Ishikawa (cell line): ENCODE measurements at regions not wholly inside any gene's neighbourhood (a gene's known extent, or its start where the extent isn't known, plus 50 kb on each side); places are given as distances from the start of the nearest gene placed in this dataset.

Source experiments
- CEBPB ChIP-seq: IDR thresholded peaks from 2 replicates; pipeline ENCODE4 v1.6.1; 2012
- CREB1 ChIP-seq: IDR thresholded peaks from 2 replicates; pipeline ENCODE4 v1.6.1; 2012; ENCODE audit warnings: low read depth
- EGR1 ChIP-seq: IDR thresholded peaks from 2 replicates; pipeline ENCODE4 v1.6.1; 2012
- EP300 ChIP-seq: IDR thresholded peaks from 2 replicates; pipeline ENCODE4 v1.6.1; 2012; ENCODE audit warnings: borderline replicate concordance
- FOXM1 ChIP-seq: IDR thresholded peaks from 2 replicates; pipeline ENCODE4 v1.6.1; 2012; ENCODE audit warnings: low read depth, borderline replicate concordance
- NFIC ChIP-seq: IDR thresholded peaks from 2 replicates; pipeline ENCODE4 v1.6.1; 2012
- RAD21 ChIP-seq: IDR thresholded peaks from 2 replicates; pipeline ENCODE4 v1.6.1; 2012; ENCODE audit warnings: low read depth
- TAF1 ChIP-seq: IDR thresholded peaks from 2 replicates; pipeline ENCODE4 v1.6.1; 2012; ENCODE audit warnings: low read depth, mild to moderate bottlenecking
- TCF12 ChIP-seq: IDR thresholded peaks from 2 replicates; pipeline ENCODE4 v1.6.1; 2012; ENCODE audit warnings: low read depth
- TEAD4 ChIP-seq: IDR thresholded peaks from 2 replicates; pipeline ENCODE4 v1.6.1; 2012
- USF1 ChIP-seq: IDR thresholded peaks from 2 replicates; pipeline ENCODE4 v1.6.1; 2012
- YY1 ChIP-seq: IDR thresholded peaks from 2 replicates; pipeline ENCODE4 v1.6.1; 2012; ENCODE audit warnings: low read depth
- ZBTB7A ChIP-seq: IDR thresholded peaks from 2 replicates; pipeline ENCODE4 v1.6.1; 2012; ENCODE audit warnings: low read depth
- TF ChIP-seq, protein P1 (sequence below): IDR thresholded peaks from 2 replicates; pipeline ENCODE4 v1.6.1; 2012; ENCODE audit warnings: low read depth, mild to moderate bottlenecking
- TF ChIP-seq, protein P2 (sequence below): IDR thresholded peaks from 2 replicates; pipeline ENCODE4 v1.6.1; 2012

- TF ChIP-seq NFIC (no peak), ZBTB7A (no peak), CREB1 (no peak), EGR1 (no peak), TAF1 (no peak), TCF12 (no peak), FOXM1 (no peak), RAD21 (no peak), YY1 (no peak)
- TF ChIP-seq, protein P1, sequence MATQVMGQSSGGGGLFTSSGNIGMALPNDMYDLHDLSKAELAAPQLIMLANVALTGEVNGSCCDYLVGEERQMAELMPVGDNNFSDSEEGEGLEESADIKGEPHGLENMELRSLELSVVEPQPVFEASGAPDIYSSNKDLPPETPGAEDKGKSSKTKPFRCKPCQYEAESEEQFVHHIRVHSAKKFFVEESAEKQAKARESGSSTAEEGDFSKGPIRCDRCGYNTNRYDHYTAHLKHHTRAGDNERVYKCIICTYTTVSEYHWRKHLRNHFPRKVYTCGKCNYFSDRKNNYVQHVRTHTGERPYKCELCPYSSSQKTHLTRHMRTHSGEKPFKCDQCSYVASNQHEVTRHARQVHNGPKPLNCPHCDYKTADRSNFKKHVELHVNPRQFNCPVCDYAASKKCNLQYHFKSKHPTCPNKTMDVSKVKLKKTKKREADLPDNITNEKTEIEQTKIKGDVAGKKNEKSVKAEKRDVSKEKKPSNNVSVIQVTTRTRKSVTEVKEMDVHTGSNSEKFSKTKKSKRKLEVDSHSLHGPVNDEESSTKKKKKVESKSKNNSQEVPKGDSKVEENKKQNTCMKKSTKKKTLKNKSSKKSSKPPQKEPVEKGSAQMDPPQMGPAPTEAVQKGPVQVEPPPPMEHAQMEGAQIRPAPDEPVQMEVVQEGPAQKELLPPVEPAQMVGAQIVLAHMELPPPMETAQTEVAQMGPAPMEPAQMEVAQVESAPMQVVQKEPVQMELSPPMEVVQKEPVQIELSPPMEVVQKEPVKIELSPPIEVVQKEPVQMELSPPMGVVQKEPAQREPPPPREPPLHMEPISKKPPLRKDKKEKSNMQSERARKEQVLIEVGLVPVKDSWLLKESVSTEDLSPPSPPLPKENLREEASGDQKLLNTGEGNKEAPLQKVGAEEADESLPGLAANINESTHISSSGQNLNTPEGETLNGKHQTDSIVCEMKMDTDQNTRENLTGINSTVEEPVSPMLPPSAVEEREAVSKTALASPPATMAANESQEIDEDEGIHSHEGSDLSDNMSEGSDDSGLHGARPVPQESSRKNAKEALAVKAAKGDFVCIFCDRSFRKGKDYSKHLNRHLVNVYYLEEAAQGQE = no peak
These were observed 284.4 kb upstream of the IGFBP3 start for GRCh38 chr7:46205478-46205877.

- TF ChIP-seq YY1 = no peak
- no peak for TF ChIP-seq EP300
- TF ChIP-seq NFIC = no peak
- TF ChIP-seq FOXM1 = no peak
- TF ChIP-seq, protein P2, sequence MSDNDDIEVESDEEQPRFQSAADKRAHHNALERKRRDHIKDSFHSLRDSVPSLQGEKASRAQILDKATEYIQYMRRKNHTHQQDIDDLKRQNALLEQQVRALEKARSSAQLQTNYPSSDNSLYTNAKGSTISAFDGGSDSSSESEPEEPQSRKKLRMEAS = no peak
- no peak for TF ChIP-seq EGR1
- TF ChIP-seq ZBTB7A = no peak
- no peak for TF ChIP-seq USF1
These were observed 282.9 kb upstream of the IGFBP3 start for GRCh38 chr7:46203926-46204325.

DNA sequence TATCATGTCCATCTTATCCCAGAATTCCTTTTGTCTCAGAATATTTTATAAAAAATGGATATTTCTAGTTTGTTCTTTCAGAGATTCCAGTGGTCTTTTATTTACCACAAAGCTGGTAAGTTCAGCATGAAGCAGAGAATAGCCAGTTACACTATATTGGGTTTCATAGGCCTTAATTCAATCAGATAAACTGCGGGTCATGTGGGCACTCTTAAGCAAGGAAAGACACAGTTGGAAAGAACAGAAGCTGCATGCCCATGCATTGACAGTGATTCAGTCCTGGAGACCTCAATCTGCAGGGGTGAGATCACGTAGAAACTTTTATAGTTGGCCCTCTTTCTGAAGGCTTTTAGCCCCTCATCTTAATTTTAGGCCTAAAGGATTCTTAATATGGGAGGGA, 281.3 kb upstream of the IGFBP3 start:
- no peak for TF ChIP-seq EP300
- TF ChIP-seq, protein P1 = no peak
- no peak for TF ChIP-seq FOXM1
- no peak for TF ChIP-seq ZBTB7A
- TF ChIP-seq CREB1 = no peak
- TF ChIP-seq TAF1 = no peak
- no peak for TF ChIP-seq TEAD4
- no peak for TF ChIP-seq CEBPB
- TF ChIP-seq NFIC = no peak
- no peak for TF ChIP-seq USF1
- TF ChIP-seq EGR1 = no peak
- no peak for TF ChIP-seq TCF12
- no peak for TF ChIP-seq RAD21
- TF ChIP-seq, protein P2 = no peak
- TF ChIP-seq YY1 = no peak

- TF ChIP-seq ZBTB7A = no peak
These were observed 280.9 kb upstream of the IGFBP3 start for GRCh38 chr7:46201961-46202360.

DNA sequence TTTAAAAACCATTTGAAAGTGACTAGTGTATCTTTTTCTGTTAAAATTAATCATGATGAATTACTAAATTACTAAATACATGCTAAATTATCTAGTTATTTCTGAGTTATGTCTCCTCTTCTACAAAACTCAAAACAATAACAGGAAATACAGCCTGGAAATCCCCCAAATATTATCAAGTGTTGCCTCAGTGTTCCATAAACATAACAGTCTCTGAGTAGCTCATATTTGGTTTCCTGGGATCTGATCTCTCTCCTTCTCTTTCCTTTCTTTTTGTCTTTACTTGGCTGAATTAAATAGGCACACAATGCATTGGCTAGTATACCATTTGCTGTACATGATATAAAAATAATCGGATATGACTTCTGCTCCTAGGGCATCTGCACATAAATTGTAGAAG, 277.6 kb upstream of the IGFBP3 start:
- TF ChIP-seq YY1 (no peak), TEAD4 (no peak), USF1 (no peak), FOXM1 (no peak), EP300 (no peak), NFIC (no peak), TCF12 (no peak), ZBTB7A (no peak), TAF1 (no peak), RAD21 (no peak), CEBPB (no peak)
- TF ChIP-seq, protein P1 = no peak
- TF ChIP-seq, protein P2 = no peak
